Breast epithelium (tissue), 3 donors: ENCODE measurements at regions not wholly inside any gene's neighbourhood (a gene's known extent, or its start where the extent isn't known, plus 50 kb on each side); places are given as distances from the start of the nearest gene placed in this dataset.

Experiments used
- CTCF ChIP-seq, 3 donors: fragments of 450-650 bp; IDR thresholded peaks; one replicate each; pipeline ENCODE4 v1.5.1; 2016 to 2017; ENCODE audit warnings: antibody characterized with exemption in 3 of 3, mild to moderate bottlenecking in 3 of 3, moderate library complexity in 3 of 3
- POLR2A ChIP-seq: fragments of 450-650 bp; IDR thresholded peaks from one replicate; pipeline ENCODE4 v1.6.1; 2016; ENCODE audit warnings: antibody characterized with exemption, mild to moderate bottlenecking, moderate library complexity
- POLR2AphosphoS5 ChIP-seq, 3 donors: sonication (generic); formaldehyde crosslinking; IDR thresholded peaks; one replicate each; pipeline ENCODE4 v1.6.1; 2017; ENCODE audit warnings: antibody characterized with exemption in 3 of 3

- TF ChIP-seq CTCF (IDR thresholded peaks at IDR 0.05) (no peak), POLR2AphosphoS5 (IDR thresholded peaks at IDR 0.05) (no peak), POLR2A (no peak)
These were observed 1019.7 kb upstream of the LRRN3 start for GRCh38 chr7:110071192-110071591.
